CD14-positive monocyte (primary cell): ENCODE measurements at regions not wholly inside any gene's neighbourhood (a gene's known extent, or its start where the extent isn't known, plus 50 kb on each side); places are given as distances from the start of the nearest gene placed in this dataset.
A peak's percentile ranks its signal among the peaks of the same experiment; 100 is the strongest.

ENCODE experiments used
- DNase-seq, 3 donors: peaks; one replicate each; pipeline ENCODE4 v3.0.0-alpha.2; 2011 to 2022
- H2AFZ ChIP-seq: 2 replicates; pipeline ENCODE4 v1.6.0; 2012; ENCODE audit warnings: mild to moderate bottlenecking, low read depth, low read length, inconsistent platforms; ENCODE audit not compliant: insufficient read depth, poor library complexity, severe bottlenecking
- H3K27ac ChIP-seq, 2 donors: 1 replicate in 1 of 2; 2 replicates in 1 of 2; pipeline ENCODE4 v1.5.1; 2012 to 2013; ENCODE audit warnings: low read length in 2 of 2, control low read depth in 1 of 2, inconsistent platforms in 1 of 2, low read depth in 1 of 2, mild to moderate bottlenecking in 1 of 2
- H3K27me3 ChIP-seq, 2 donors: one replicate each; pipeline versions ENCODE4 v1.6.0 to v1.6.1; 2011 to 2013; ENCODE audit warnings: low read length in 2 of 2; ENCODE audit not compliant: control insufficient read depth in 2 of 2, insufficient read depth in 2 of 2
- H3K36me3 ChIP-seq, 2 donors: replicated peaks in 1 of 2; 1 replicate in 1 of 2; 2 replicates in 1 of 2; pipeline versions ENCODE4 v1.5.1 to v1.6.1; 2012 to 2013; ENCODE audit warnings: low read length in 2 of 2, control low read depth in 1 of 2, inconsistent platforms in 1 of 2, mild to moderate bottlenecking in 1 of 2; ENCODE audit not compliant: insufficient read depth in 2 of 2, control insufficient read depth in 1 of 2
- H3K4me1 ChIP-seq, 2 donors: 1 replicate in 1 of 2; 2 replicates in 1 of 2; pipeline versions ENCODE4 v1.5.1 to v1.6.1; 2012 to 2013; ENCODE audit warnings: low read length in 2 of 2, control low read depth in 1 of 2, inconsistent platforms in 1 of 2, mild to moderate bottlenecking in 1 of 2, moderate library complexity in 1 of 2; ENCODE audit not compliant: insufficient read depth in 2 of 2, control insufficient read depth in 1 of 2
- H3K4me2 ChIP-seq: replicated peaks from 2 replicates; pipeline ENCODE3; 2012; ENCODE audit warnings: low read length, moderate library complexity, mild to moderate bottlenecking; ENCODE audit not compliant: poor library complexity, severe bottlenecking; ENCODE audit errors: extremely low read depth
- H3K4me3 ChIP-seq, 3 experiments: fragments of 200-600 bp in 1 of 3; sonication (generic) in 1 of 3; replicated peaks in 1 of 3; 1 replicate in 2 of 3; 2 replicates in 1 of 3; pipeline ENCODE4 v1.5.1; 2011 to 2013; ENCODE audit warnings: low read length in 3 of 3, mild to moderate bottlenecking in 3 of 3, control low read depth in 2 of 3, low read depth in 2 of 3, inconsistent platforms in 1 of 3, moderate library complexity in 1 of 3
- H3K79me2 ChIP-seq: 2 replicates; pipeline ENCODE4 v1.6.0; 2012; ENCODE audit warnings: mild to moderate bottlenecking, control low read depth, inconsistent platforms, low read length, moderate library complexity; ENCODE audit not compliant: insufficient read depth
- H3K9ac ChIP-seq: 2 replicates; pipeline ENCODE4 v1.6.0; 2017; ENCODE audit warnings: low read length, mild to moderate bottlenecking; ENCODE audit not compliant: insufficient read depth, poor library complexity, severe bottlenecking
- H3K9me3 ChIP-seq, 2 donors: replicated peaks in 1 of 2; 1 replicate in 1 of 2; 2 replicates in 1 of 2; pipeline versions ENCODE4 v1.5.1 to v1.6.1; 2012 to 2013; ENCODE audit warnings: low read length in 2 of 2, control low read depth in 1 of 2; ENCODE audit not compliant: control insufficient read depth in 1 of 2, insufficient read depth in 1 of 2
- H4K20me1 ChIP-seq: 2 replicates; pipeline ENCODE4 v1.6.0; 2012; ENCODE audit warnings: mild to moderate bottlenecking, low read length, control low read depth, moderate library complexity; ENCODE audit not compliant: insufficient read depth
- H3K27ac Mint-ChIP-seq, 7 donors: one replicate each; pipeline ENCODE4 v1.8.0; 2020; ENCODE audit warnings: mild to moderate bottlenecking in 7 of 7, mixed read lengths in 7 of 7, moderate library complexity in 6 of 7, inconsistent platforms in 2 of 7
- H3K27me3 Mint-ChIP-seq, 3 donors: one replicate each; pipeline ENCODE4 v1.8.0; 2021 to 2022; ENCODE audit warnings: low read depth in 3 of 3, mild to moderate bottlenecking in 3 of 3, mixed read lengths in 3 of 3, moderate library complexity in 3 of 3, inconsistent platforms in 1 of 3
- H3K36me3 Mint-ChIP-seq, 2 donors: one replicate each; pipeline ENCODE4 v1.8.0; 2020; ENCODE audit warnings: mixed read lengths in 2 of 2, inconsistent platforms in 1 of 2, mild to moderate bottlenecking in 1 of 2
- H3K4me1 Mint-ChIP-seq: one replicate; pipeline ENCODE4 v1.8.0; 2020; ENCODE audit warnings: mild to moderate bottlenecking, mixed read lengths
- H3K4me3 Mint-ChIP-seq, 2 donors: one replicate each; pipeline ENCODE4 v1.8.0; 2020; ENCODE audit warnings: mild to moderate bottlenecking in 2 of 2, mixed read lengths in 2 of 2, moderate library complexity in 1 of 2
- H3K9me3 Mint-ChIP-seq, 7 donors: one replicate each; pipeline ENCODE4 v1.8.0; 2020 to 2022; ENCODE audit warnings: mixed read lengths in 7 of 7, mild to moderate bottlenecking in 6 of 7, moderate library complexity in 6 of 7, inconsistent platforms in 2 of 7
- WGBS: methylation state at CpG from one replicate; pipeline ENCODE4 v1.1.5; 2013; ENCODE audit warnings: missing lambda C conversion rate; ENCODE audit not compliant: insufficient coverage; 5-methylcytosine and 5-hydroxymethylcytosine counted together
- intact Hi-C, 2 donors: fragments of 100-400 bp; cut with micrococcal nuclease; formaldehyde crosslinking; loops; one replicate each; pipeline versions ENCODE4 v1.15.0 to v1.15.1; 2023
- TF ChIP-seq, protein P1 (sequence below): fragments of 200-600 bp; IDR thresholded peaks from one replicate; pipeline ENCODE4 v1.8.0; 2022; ENCODE audit warnings: antibody characterized with exemption, mild to moderate bottlenecking

DNA sequence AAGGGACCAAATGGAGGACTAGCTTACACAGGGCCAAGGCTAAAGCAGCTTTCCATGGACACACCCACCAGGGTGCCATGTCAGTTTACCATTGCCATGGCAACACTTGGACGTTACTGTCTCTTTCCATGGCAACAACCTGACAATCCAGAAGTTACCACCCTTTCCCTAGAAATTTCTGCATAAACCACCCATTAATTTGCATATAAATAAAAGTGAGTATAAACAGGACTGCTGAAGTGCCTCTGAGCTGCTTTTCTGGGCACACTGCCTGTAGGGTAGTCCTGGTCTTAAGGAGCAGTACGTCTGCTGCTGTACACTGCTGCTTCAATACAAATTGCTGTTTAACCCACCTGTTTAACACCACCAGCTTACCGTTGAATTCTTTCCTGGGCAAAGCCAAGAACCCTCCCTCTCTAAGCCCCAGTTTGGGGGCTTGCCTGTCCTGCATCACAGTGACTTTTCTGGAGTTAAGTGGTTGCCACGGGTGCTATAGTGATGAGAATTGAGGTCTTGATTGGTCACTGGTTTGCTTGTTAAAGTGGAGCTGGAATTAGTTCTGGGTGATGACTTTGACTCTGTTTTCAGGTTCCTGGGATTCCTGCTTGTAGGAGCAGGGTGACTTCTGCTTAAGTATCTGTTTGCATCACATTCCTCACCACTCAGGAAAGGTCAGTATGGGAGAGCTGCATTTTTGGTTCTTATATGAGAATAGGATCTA, 83.2 kb downstream of the CLDN17 start:
- intact Hi-C loops: no loop called here
- WGBS: 72% methylated on average over 3 of the region's 4 CpGs

DNA sequence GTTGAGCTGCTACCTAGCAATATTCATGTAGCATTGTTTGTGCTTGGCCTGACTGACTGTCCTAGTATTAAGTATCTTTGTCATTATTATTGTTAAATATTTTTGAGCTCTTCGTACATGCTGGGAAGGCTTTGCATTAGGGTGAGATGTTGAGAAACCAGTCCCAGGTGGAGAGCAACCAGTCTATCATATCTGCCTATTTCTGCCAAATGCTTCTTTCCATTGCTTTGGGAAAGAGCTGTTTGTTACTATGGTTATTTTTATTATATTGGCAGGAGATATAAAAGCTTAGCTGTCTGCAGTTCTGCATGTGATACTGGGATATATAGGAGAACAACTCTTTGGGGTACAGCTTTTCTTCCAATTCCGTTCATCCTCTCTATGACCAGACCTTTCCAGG, 85.1 kb downstream of the CLDN17 start:
- DNase-seq: no peak
- H2AFZ ChIP-seq: no peak overlapping the region
- no peaks in the 10 kb centered on the region for H3K27me3 Mint-ChIP-seq

More for the DNA sequence above, 83.2 kb downstream of the CLDN17 start:
- no peak for DNase-seq
- H3K4me1 Mint-ChIP-seq: no peaks in the 10 kb centered on the region
- peaks cover 0 to 13% (median 2%) of the 10 kb centered on the region in 7 donors for H3K9me3 Mint-ChIP-seq
- TF ChIP-seq, protein P1, sequence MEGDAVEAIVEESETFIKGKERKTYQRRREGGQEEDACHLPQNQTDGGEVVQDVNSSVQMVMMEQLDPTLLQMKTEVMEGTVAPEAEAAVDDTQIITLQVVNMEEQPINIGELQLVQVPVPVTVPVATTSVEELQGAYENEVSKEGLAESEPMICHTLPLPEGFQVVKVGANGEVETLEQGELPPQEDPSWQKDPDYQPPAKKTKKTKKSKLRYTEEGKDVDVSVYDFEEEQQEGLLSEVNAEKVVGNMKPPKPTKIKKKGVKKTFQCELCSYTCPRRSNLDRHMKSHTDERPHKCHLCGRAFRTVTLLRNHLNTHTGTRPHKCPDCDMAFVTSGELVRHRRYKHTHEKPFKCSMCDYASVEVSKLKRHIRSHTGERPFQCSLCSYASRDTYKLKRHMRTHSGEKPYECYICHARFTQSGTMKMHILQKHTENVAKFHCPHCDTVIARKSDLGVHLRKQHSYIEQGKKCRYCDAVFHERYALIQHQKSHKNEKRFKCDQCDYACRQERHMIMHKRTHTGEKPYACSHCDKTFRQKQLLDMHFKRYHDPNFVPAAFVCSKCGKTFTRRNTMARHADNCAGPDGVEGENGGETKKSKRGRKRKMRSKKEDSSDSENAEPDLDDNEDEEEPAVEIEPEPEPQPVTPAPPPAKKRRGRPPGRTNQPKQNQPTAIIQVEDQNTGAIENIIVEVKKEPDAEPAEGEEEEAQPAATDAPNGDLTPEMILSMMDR: no peak
- Histone ChIP-seq H3K4me1 (no peaks in the 10 kb centered on the region), H4K20me1 (no peaks in the 10 kb centered on the region), H3K4me2 (no peak overlapping the region), H3K9me3 (peaks cover 0 to 3% of the 10 kb centered on the region in 2 donors), H3K9ac (no peak overlapping the region), H2AFZ (no peak overlapping the region), H3K36me3 (no peaks in the 10 kb centered on the region), H3K4me3 (no peak overlapping the region), H3K27me3 (no peaks in the 10 kb centered on the region), H3K27ac (no peak overlapping the region), H3K79me2 (no peaks in the 10 kb centered on the region)
- H3K27me3 Mint-ChIP-seq: peaks cover 0 to 2% (median 0%) of the 10 kb centered on the region in 3 donors
- no peak overlapping the region for H3K4me3 Mint-ChIP-seq
- H3K36me3 Mint-ChIP-seq: no peaks in the 10 kb centered on the region
- H3K27ac Mint-ChIP-seq: no peak overlapping the region

More for the DNA sequence above, 85.1 kb downstream of the CLDN17 start:
- Histone ChIP-seq H3K79me2 (no peaks in the 10 kb centered on the region), H3K36me3 (no peaks in the 10 kb centered on the region), H3K4me2 (no peak overlapping the region), H3K4me3 (no peak overlapping the region), H4K20me1 (no peaks in the 10 kb centered on the region), H3K9ac (no peak overlapping the region), H3K27ac (no peak overlapping the region), H3K9me3 (peaks cover 0 to 3% of the 10 kb centered on the region in 2 donors), H3K4me1 (no peaks in the 10 kb centered on the region), H3K27me3 (no peaks in the 10 kb centered on the region)
- peaks cover 0 to 18% (median 4%) of the 10 kb centered on the region in 7 donors for H3K9me3 Mint-ChIP-seq
- H3K4me1 Mint-ChIP-seq: no peaks in the 10 kb centered on the region
- intact Hi-C loops: no loop called here
- 100% methylated on average over 1 of the region's 2 CpGs for WGBS
- H3K4me3 Mint-ChIP-seq: no peak overlapping the region
- no peaks in the 10 kb centered on the region for H3K36me3 Mint-ChIP-seq
- TF ChIP-seq, protein P1: no peak
- peak overlapping the region in 1 of 7 donors; percentile 11 for H3K27ac Mint-ChIP-seq
